ENCODE measurements at regions not wholly inside any gene's neighbourhood (a gene's known extent, or its start where the extent isn't known, plus 50 kb on each side); places are given as distances from the start of the nearest gene placed in this dataset.

DNA sequence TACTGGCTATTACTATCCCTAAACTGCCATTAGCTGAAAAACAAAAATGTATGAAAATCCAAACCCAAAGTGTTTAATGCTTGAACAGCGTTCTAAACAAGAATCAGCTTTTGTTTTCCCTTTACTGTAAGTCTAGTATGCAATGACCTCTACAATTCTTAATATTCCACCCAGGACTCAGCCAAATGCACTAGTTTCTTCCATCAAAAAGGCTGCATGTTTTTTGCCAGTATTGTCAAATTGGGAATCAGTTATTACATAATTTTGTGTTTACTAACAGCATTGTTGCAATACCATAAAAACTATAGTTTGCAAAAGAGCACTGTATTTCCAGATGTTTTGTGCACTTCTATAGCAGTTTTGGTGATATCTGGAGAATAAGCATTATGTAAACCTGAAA, 634.5 kb downstream of the LTN1 start:
- TF ChIP-seq, protein P1, sequence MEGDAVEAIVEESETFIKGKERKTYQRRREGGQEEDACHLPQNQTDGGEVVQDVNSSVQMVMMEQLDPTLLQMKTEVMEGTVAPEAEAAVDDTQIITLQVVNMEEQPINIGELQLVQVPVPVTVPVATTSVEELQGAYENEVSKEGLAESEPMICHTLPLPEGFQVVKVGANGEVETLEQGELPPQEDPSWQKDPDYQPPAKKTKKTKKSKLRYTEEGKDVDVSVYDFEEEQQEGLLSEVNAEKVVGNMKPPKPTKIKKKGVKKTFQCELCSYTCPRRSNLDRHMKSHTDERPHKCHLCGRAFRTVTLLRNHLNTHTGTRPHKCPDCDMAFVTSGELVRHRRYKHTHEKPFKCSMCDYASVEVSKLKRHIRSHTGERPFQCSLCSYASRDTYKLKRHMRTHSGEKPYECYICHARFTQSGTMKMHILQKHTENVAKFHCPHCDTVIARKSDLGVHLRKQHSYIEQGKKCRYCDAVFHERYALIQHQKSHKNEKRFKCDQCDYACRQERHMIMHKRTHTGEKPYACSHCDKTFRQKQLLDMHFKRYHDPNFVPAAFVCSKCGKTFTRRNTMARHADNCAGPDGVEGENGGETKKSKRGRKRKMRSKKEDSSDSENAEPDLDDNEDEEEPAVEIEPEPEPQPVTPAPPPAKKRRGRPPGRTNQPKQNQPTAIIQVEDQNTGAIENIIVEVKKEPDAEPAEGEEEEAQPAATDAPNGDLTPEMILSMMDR (IDR thresholded peaks at IDR 0.05): no peak
- TF ChIP-seq POLR2A (IDR thresholded peaks at IDR 0.05): no peak

Data from vagina (tissue), 2 donors.